CD4-positive, alpha-beta T cell treated with Interleukin-10 for 1 hour (primary cell): ENCODE measurements at regions not wholly inside any gene's neighbourhood (a gene's known extent, or its start where the extent isn't known, plus 50 kb on each side); places are given as distances from the start of the nearest gene placed in this dataset.
"Not testable (repeated sequence)": the region's sequence is repeated elsewhere in the genome, so short reads cannot be mapped to it uniquely, and the experiment has no call there.

ENCODE experiments used
- DNase-seq: peaks from one replicate; pipeline ENCODE4 v3.0.0-alpha.2; 2020

GRCh38 chr21:17257784-17258183, 255.1 kb upstream of the CXADR start:
- no peak for DNase-seq

GRCh38 chr21:17264182-17264581, 248.7 kb upstream of the CXADR start:
- DNase-seq = no peak

- no peak for DNase-seq
Measured at GRCh38 chr21:17269760-17270159, 243.1 kb upstream of the CXADR start.

GRCh38 chr21:17270229-17270628, 242.6 kb upstream of the CXADR start:
- DNase-seq = no peak

GRCh38 chr21:17279663-17280062, 233.2 kb upstream of the CXADR start:
- DNase-seq = no peak

- not testable (repeated sequence) for DNase-seq
Measured at GRCh38 chr21:17293016-17293562, 219.8 kb upstream of the CXADR start.

GRCh38 chr21:17295997-17296396, 216.8 kb upstream of the CXADR start:
- DNase-seq = no peak

GRCh38 chr21:17299576-17299975, 213.3 kb upstream of the CXADR start:
- not testable (repeated sequence) for DNase-seq

GRCh38 chr21:17327715-17328114, 185.1 kb upstream of the CXADR start:
- DNase-seq = not testable (repeated sequence)

- no peak for DNase-seq
Measured at GRCh38 chr21:17334484-17334883, 178.4 kb upstream of the CXADR start.

- DNase-seq = no peak
Measured at GRCh38 chr21:17340081-17340480, 172.8 kb upstream of the CXADR start.

GRCh38 chr21:17343055-17343454, 169.8 kb upstream of the CXADR start:
- DNase-seq = no peak

- DNase-seq = no peak
Measured at GRCh38 chr21:17348357-17348756, 164.5 kb upstream of the CXADR start.

- DNase-seq = no peak
Measured at GRCh38 chr21:17348849-17349248, 164.0 kb upstream of the CXADR start.

- no peak for DNase-seq
Measured at GRCh38 chr21:17351766-17352165, 161.1 kb upstream of the CXADR start.

- DNase-seq = no peak
Measured at GRCh38 chr21:17352996-17353655, 159.7 kb upstream of the CXADR start.

GRCh38 chr21:17359781-17360180, 153.1 kb upstream of the CXADR start:
- no peak for DNase-seq

- no peak for DNase-seq
Measured at GRCh38 chr21:17368748-17369363, 144.0 kb upstream of the CXADR start.

GRCh38 chr21:17370263-17370662, 142.6 kb upstream of the CXADR start:
- DNase-seq = no peak

GRCh38 chr21:17370916-17371315, 141.9 kb upstream of the CXADR start:
- no peak for DNase-seq

- no peak for DNase-seq
Measured at GRCh38 chr21:17371450-17371849, 141.4 kb upstream of the CXADR start.

- no peak for DNase-seq
Measured at GRCh38 chr21:17372200-17372599, 140.6 kb upstream of the CXADR start.

GRCh38 chr21:17386498-17386897, 126.3 kb upstream of the CXADR start:
- no peak for DNase-seq

GRCh38 chr21:17387030-17387617, 125.7 kb upstream of the CXADR start:
- DNase-seq = peak; percentile 73
